ENCODE measurements at regions not wholly inside any gene's neighbourhood (a gene's known extent, or its start where the extent isn't known, plus 50 kb on each side); places are given as distances from the start of the nearest gene placed in this dataset.

DNA sequence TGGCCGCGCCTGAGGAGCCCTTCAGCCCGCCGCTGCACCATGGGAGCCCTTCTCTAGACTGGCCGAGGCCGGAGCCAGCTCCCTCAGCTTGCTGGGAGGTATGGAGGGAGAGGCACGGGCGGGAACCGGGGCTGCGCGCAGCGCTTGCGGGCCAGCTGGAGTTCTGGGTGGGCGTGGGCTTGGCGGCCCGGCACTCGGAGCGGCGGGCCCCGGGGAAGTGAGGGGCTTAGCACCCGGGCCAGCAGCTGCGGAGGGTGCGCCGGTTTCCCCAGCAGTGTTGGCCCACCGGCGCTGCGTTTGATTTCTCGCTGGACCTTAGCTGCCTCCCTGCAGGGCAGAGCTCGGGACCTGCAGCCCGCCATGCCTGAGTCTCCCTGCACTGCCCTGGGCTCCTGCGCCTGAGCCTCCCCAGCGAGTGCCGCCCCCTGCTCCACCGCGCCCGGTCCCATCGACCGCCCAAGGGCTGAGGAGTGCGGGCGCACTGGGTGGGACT lies 1890.0 kb upstream of the PCDH20 start:
- POLR2A ChIA-PET (ENCODE audit: unreplicated experiment) = no interaction called here
- Histone ChIP-seq H3K18ac (ENCODE audit: low read depth, low read length) (no peak overlapping the region), H2BK20ac (ENCODE audit: low read depth, low read length) (no peak overlapping the region), H2BK120ac (ENCODE audit: low read depth, low read length) (no peak overlapping the region), H3K23ac (ENCODE audit: low read depth, low read length) (no peak overlapping the region), H3K79me1 (ENCODE audit: low read depth in 1 of 2, low read length in 2 of 2) (no peaks in the 10 kb centered on the region), H3K4me2 (ENCODE audit: low read depth, low read length) (no peak overlapping the region), H3K9me3 (ENCODE audit: control insufficient read depth, insufficient read depth, low read length) (no peaks in the 10 kb centered on the region), H3K14ac (replicated peaks; ENCODE audit: low read depth, low read length) (no peak overlapping the region), H3K4me1 (ENCODE audit: control insufficient read depth, insufficient read depth, low read length) (no peaks in the 10 kb centered on the region), H2AK9ac (replicated peaks; ENCODE audit: low read depth, low read length, poor library complexity) (no peak overlapping the region), H4K91ac (ENCODE audit: insufficient read depth, low read depth, low read length) (no peak overlapping the region), H2BK5ac (ENCODE audit: low read depth, low read length, poor library complexity, severe bottlenecking) (no peak overlapping the region), H4K20me1 (ENCODE audit: insufficient read depth, low read length) (no peaks in the 10 kb centered on the region), H3K4ac (ENCODE audit: low read depth, low read length) (no peak overlapping the region), H3K27ac (ENCODE audit: insufficient read depth, low read length) (no peak overlapping the region), H3K56ac (ENCODE audit: extremely low read depth, insufficient read depth, low read length) (no peak overlapping the region), H3K4me3 (ENCODE audit: insufficient read depth, low read depth, low read length) (no peak overlapping the region), H2AK5ac (ENCODE audit: low read depth, low read length) (no peak overlapping the region), H3K36me3 (ENCODE audit: control insufficient read depth, insufficient read depth, low read length) (no peaks in the 10 kb centered on the region), H3K27me3 (ENCODE audit: control insufficient read depth, insufficient read depth, low read length) (no peaks in the 10 kb centered on the region), H2BK15ac (ENCODE audit: low read depth, low read length) (no peak overlapping the region), H2AFZ (replicated peaks; ENCODE audit: low read length, poor library complexity) (no peak overlapping the region), H3K9me1 (ENCODE audit: insufficient read depth, low read length) (no peaks in the 10 kb centered on the region), H4K8ac (ENCODE audit: low read depth in 2 of 2, low read length in 2 of 2) (no peak overlapping the region), H4K5ac (ENCODE audit: low read depth, low read length) (no peak overlapping the region), H3K9ac (ENCODE audit: low read depth, low read length) (no peak overlapping the region)
- ATAC-seq (ENCODE audit: low read depth) = no peak
- no peak for TF ChIP-seq RFX5 (IDR thresholded peaks at IDR 0.05; ENCODE audit: low read depth, low read length)
- TF ChIP-seq, protein P1, sequence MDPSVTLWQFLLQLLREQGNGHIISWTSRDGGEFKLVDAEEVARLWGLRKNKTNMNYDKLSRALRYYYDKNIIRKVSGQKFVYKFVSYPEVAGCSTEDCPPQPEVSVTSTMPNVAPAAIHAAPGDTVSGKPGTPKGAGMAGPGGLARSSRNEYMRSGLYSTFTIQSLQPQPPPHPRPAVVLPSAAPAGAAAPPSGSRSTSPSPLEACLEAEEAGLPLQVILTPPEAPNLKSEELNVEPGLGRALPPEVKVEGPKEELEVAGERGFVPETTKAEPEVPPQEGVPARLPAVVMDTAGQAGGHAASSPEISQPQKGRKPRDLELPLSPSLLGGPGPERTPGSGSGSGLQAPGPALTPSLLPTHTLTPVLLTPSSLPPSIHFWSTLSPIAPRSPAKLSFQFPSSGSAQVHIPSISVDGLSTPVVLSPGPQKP (IDR thresholded peaks at IDR 0.05; ENCODE audit: borderline replicate concordance, low read depth, low read length) = no peak
- no peak for TF ChIP-seq CEBPB (IDR thresholded peaks at IDR 0.05; ENCODE audit: low read depth, low read length)
- TF ChIP-seq CHD1 (IDR thresholded peaks at IDR 0.05; ENCODE audit: low read depth, low read length) = no peak
- no peak for TF ChIP-seq FOS (IDR thresholded peaks at IDR 0.05; ENCODE audit: low read depth, low read length)
- TF ChIP-seq SMC3 (IDR thresholded peaks at IDR 0.05; ENCODE audit: low read depth, low read length) = no peak
- TF ChIP-seq POLR2A (IDR thresholded peaks at IDR 0.05; ENCODE audit: low read depth, low read length) = no peak
- TF ChIP-seq RAD21 (IDR thresholded peaks at IDR 0.05; ENCODE audit: low read length) = no peak
- no peak for TF ChIP-seq RCOR1 (IDR thresholded peaks at IDR 0.05; ENCODE audit: insufficient replicate concordance, low read length)
- CTCF ChIA-PET = no interaction called here
- intact Hi-C loops (cut with micrococcal nuclease) = no loop called here
- BruUV-seq (replicated peaks) = no TSS peak
- in situ Hi-C loops (cut with MboI; ENCODE audit: low sequenced_read_pairs) = no loop called here
- DNase-seq = no peak
- 88% methylated on average over 12 of the region's 40 CpGs; no CpG with 5 or more reads in 1 of the 2 experiments for WGBS, 2 experiments (ENCODE audit: extremely low coverage in 2 of 2, insufficient read length in 1 of 2)
- dilution Hi-C loops (cut with HindIII; ENCODE audit: low sequenced_read_pairs, unreplicated experiment) = no loop called here
